ENCODE measurements at regions not wholly inside any gene's neighbourhood (a gene's known extent, or its start where the extent isn't known, plus 50 kb on each side); places are given as distances from the start of the nearest gene placed in this dataset.

DNA sequence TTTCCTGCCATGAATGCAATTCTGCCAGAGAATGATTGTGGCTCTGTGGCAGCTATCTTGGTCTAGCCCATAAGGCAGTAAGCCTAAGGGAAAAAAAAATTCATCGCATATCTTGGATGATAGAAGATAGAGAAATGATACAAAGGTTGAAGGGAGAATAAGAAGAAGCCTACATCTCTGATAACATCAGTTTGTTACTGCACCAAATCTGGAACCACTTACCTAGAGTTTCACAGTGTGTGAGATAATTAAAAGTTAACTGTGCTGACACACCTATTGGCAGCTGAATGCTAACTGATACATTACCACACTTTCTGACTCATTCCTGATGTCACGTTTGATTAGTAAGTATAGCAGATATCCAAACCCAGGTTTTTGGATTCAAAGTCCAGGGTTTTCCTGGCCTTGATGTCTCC is 91.6 kb upstream of the TAF11L2 start:
- intact Hi-C loops (cut with micrococcal nuclease): no loop called here
- WGBS, 2 experiments (ENCODE audit: extremely low coverage in 2 of 2, insufficient read length in 1 of 2): no CpG with 5 or more reads among the region's 2 CpGs
- Histone ChIP-seq H2BK120ac (ENCODE audit: low read depth, low read length) (no peak overlapping the region), H3K36me3 (ENCODE audit: control insufficient read depth, insufficient read depth, low read length) (no peaks in the 10 kb centered on the region), H2BK15ac (ENCODE audit: low read depth, low read length) (no peak overlapping the region), H3K27me3 (ENCODE audit: control insufficient read depth, insufficient read depth, low read length) (peaks cover 15% of the 10 kb centered on the region), H3K23ac (ENCODE audit: low read depth, low read length) (no peak overlapping the region), H2AK9ac (replicated peaks; ENCODE audit: low read depth, low read length, poor library complexity) (no peak overlapping the region), H2BK5ac (ENCODE audit: low read depth, low read length, poor library complexity, severe bottlenecking) (no peak overlapping the region), H4K5ac (ENCODE audit: low read depth, low read length) (no peak overlapping the region), H3K14ac (replicated peaks; ENCODE audit: low read depth, low read length) (no peak overlapping the region), H2AFZ (replicated peaks; ENCODE audit: low read length, poor library complexity) (no peak overlapping the region), H2BK20ac (ENCODE audit: low read depth, low read length) (no peak overlapping the region), H3K4ac (ENCODE audit: low read depth, low read length) (no peak overlapping the region), H3K79me1 (ENCODE audit: low read depth in 1 of 2, low read length in 2 of 2) (no peaks in the 10 kb centered on the region), H3K4me1 (ENCODE audit: control insufficient read depth, insufficient read depth, low read length) (no peaks in the 10 kb centered on the region), H3K56ac (ENCODE audit: extremely low read depth, insufficient read depth, low read length) (no peak overlapping the region), H2AK5ac (ENCODE audit: low read depth, low read length) (no peak overlapping the region), H3K18ac (ENCODE audit: low read depth, low read length) (no peak overlapping the region), H3K27ac (ENCODE audit: insufficient read depth, low read length) (no peak overlapping the region), H4K20me1 (ENCODE audit: insufficient read depth, low read length) (no peaks in the 10 kb centered on the region), H3K9me1 (ENCODE audit: insufficient read depth, low read length) (no peaks in the 10 kb centered on the region), H4K8ac (ENCODE audit: low read depth in 2 of 2, low read length in 2 of 2) (no peak overlapping the region), H3K9me3 (ENCODE audit: control insufficient read depth, insufficient read depth, low read length) (no peaks in the 10 kb centered on the region), H3K9ac (ENCODE audit: low read depth, low read length) (no peak overlapping the region), H3K4me2 (ENCODE audit: low read depth, low read length) (no peak overlapping the region), H4K91ac (ENCODE audit: insufficient read depth, low read depth, low read length) (no peak overlapping the region), H3K4me3 (ENCODE audit: insufficient read depth, low read depth, low read length) (no peak overlapping the region)
- no TSS peak for BruUV-seq (replicated peaks)
- no peak for ATAC-seq (ENCODE audit: low read depth)
- CTCF ChIA-PET: no interaction called here
- DNase-seq: peak; percentile 25
- 0 out of 2 replicates have a peak, but pooled peaks have one; percentile 2 for TF ChIP-seq CEBPB (IDR thresholded peaks at IDR 0.05; ENCODE audit: low read depth, low read length)
- TF ChIP-seq MAZ (IDR thresholded peaks at IDR 0.05; ENCODE audit: borderline replicate concordance, low read depth, low read length): no peak
- POLR2A ChIA-PET (ENCODE audit: unreplicated experiment): no interaction called here
- in situ Hi-C loops (cut with MboI; ENCODE audit: low sequenced_read_pairs): no loop called here
- dilution Hi-C loops (cut with HindIII; ENCODE audit: low sequenced_read_pairs, unreplicated experiment): no loop called here

All from IMR-90 (cell line).